ENCODE measurements at regions not wholly inside any gene's neighbourhood (a gene's known extent, or its start where the extent isn't known, plus 50 kb on each side); places are given as distances from the start of the nearest gene placed in this dataset.
A peak's percentile ranks its signal among the peaks of the same experiment; 100 is the strongest.

GRCh38 chr12:113766131-113766878, 199.8 kb downstream of the RBM19 start:
- no peak for DNase-seq (ENCODE audit: low read depth)

GRCh38 chr12:113764661-113765060, 201.5 kb downstream of the RBM19 start:
- no peak for DNase-seq (ENCODE audit: low read depth)

- no peak for DNase-seq (ENCODE audit: low read depth)
Measured at GRCh38 chr12:113762882-113763816, 203.0 kb downstream of the RBM19 start.

- DNase-seq (ENCODE audit: low read depth), result no peak
Measured at GRCh38 chr12:113762155-113762881, 203.8 kb downstream of the RBM19 start.

- DNase-seq (ENCODE audit: low read depth), result no peak
Measured at GRCh38 chr12:113759135-113759534, 207.0 kb downstream of the RBM19 start.

- no peak for DNase-seq (ENCODE audit: low read depth)
Measured at GRCh38 chr12:113758165-113758924, 207.8 kb downstream of the RBM19 start.

- no peak for DNase-seq (ENCODE audit: low read depth)
Measured at GRCh38 chr12:113757221-113758002, 208.7 kb downstream of the RBM19 start.

- DNase-seq (ENCODE audit: low read depth), result no peak
Measured at GRCh38 chr12:113756609-113757008, 209.5 kb downstream of the RBM19 start.

- no peak for DNase-seq (ENCODE audit: low read depth)
Measured at GRCh38 chr12:113755098-113755497, 211.0 kb downstream of the RBM19 start.

GRCh38 chr12:113751513-113751912, 214.6 kb downstream of the RBM19 start:
- no peak for DNase-seq (ENCODE audit: low read depth)

GRCh38 chr12:113749433-113749815, 216.7 kb downstream of the RBM19 start:
- no peak for DNase-seq (ENCODE audit: low read depth)

GRCh38 chr12:113748707-113749432, 217.3 kb downstream of the RBM19 start:
- no peak for DNase-seq (ENCODE audit: low read depth)

GRCh38 chr12:113747017-113747416, 219.1 kb downstream of the RBM19 start:
- DNase-seq (ENCODE audit: low read depth), result no peak

GRCh38 chr12:113744802-113745395, 221.2 kb downstream of the RBM19 start:
- no peak for DNase-seq (ENCODE audit: low read depth)

GRCh38 chr12:113742801-113743200, 223.3 kb downstream of the RBM19 start:
- DNase-seq (ENCODE audit: low read depth), result no peak

- no peak for DNase-seq (ENCODE audit: low read depth)
Measured at GRCh38 chr12:113740699-113741098, 225.4 kb downstream of the RBM19 start.

GRCh38 chr12:113735131-113735530, 231.0 kb downstream of the RBM19 start:
- DNase-seq (ENCODE audit: low read depth), result no peak

GRCh38 chr12:113734503-113734902, 231.6 kb downstream of the RBM19 start:
- DNase-seq (ENCODE audit: low read depth), result no peak

- no peak for DNase-seq (ENCODE audit: low read depth)
Measured at GRCh38 chr12:113732916-113733315, 233.2 kb downstream of the RBM19 start.

- peak; percentile 54 for DNase-seq (ENCODE audit: low read depth)
Measured at GRCh38 chr12:113727651-113728061, 238.5 kb downstream of the RBM19 start.

All from RPMI7951 (cell line).